IMR-90 (cell line): ENCODE measurements at regions not wholly inside any gene's neighbourhood (a gene's known extent, or its start where the extent isn't known, plus 50 kb on each side); places are given as distances from the start of the nearest gene placed in this dataset.

Experiments
- ATAC-seq: fragments of 200-7000 bp; cut with Tn5 transposase; 2 replicates; pipeline ENCODE4 v1.9.1; 2020; ENCODE audit warnings: low read depth, mild to moderate bottlenecking, moderate library complexity
- BruUV-seq: library from RNA; stranded (reverse); fragments of 400-500 nt; replicated peaks from 2 replicates; lab custom pipeline; 2021; lab: Mats Ljungman, UMichigan
- CTCF ChIA-PET: fragments of 300-600 bp; formaldehyde crosslinking; extraction: SDS; loops from one replicate; lab custom pipeline; 2021; ENCODE audit warnings: antibody characterized with exemption; lab: Yijun Ruan, JAX
- POLR2A ChIA-PET: fragments of 300-600 bp; sonication (Branson Sonifier 250); formaldehyde crosslinking; loops from one replicate; lab custom pipeline; 2022; ENCODE audit warnings: antibody characterized with exemption; ENCODE audit not compliant: unreplicated experiment; lab: Charles Lee
- DNase-seq: peaks from one replicate; pipeline ENCODE4 v3.0.0; 2013
- H2AFZ ChIP-seq: replicated peaks from 2 replicates; pipeline ENCODE3; 2013; ENCODE audit warnings: low read length, mild to moderate bottlenecking; ENCODE audit not compliant: poor library complexity
- H2AK5ac ChIP-seq: 2 replicates; pipeline ENCODE4 v1.6.1; 2013; ENCODE audit warnings: low read depth, low read length, inconsistent platforms
- H2AK9ac ChIP-seq: replicated peaks from 2 replicates; pipeline ENCODE3; 2013; ENCODE audit warnings: mild to moderate bottlenecking, low read depth, low read length, moderate library complexity; ENCODE audit not compliant: poor library complexity
- H2BK120ac ChIP-seq: 2 replicates; pipeline ENCODE4 v1.6.1; 2013; ENCODE audit warnings: low read depth, low read length, inconsistent platforms
- H2BK15ac ChIP-seq: 3 replicates; pipeline ENCODE4 v1.6.1; 2013; ENCODE audit warnings: low read depth, low read length, inconsistent platforms
- H2BK20ac ChIP-seq: 2 replicates; pipeline ENCODE4 v1.6.1; 2013; ENCODE audit warnings: low read depth, mild to moderate bottlenecking, inconsistent platforms, low read length, moderate library complexity
- H2BK5ac ChIP-seq: 2 replicates; pipeline ENCODE4 v1.6.1; 2013; ENCODE audit warnings: mild to moderate bottlenecking, low read depth, low read length, inconsistent platforms; ENCODE audit not compliant: poor library complexity, severe bottlenecking
- H3K14ac ChIP-seq: replicated peaks from 2 replicates; pipeline ENCODE4 v1.6.1; 2013; ENCODE audit warnings: low read depth, low read length, inconsistent platforms
- H3K18ac ChIP-seq: 2 replicates; pipeline ENCODE4 v1.6.1; 2013; ENCODE audit warnings: low read depth, low read length, control low read depth
- H3K23ac ChIP-seq: 2 replicates; pipeline ENCODE4 v1.6.1; 2013; ENCODE audit warnings: low read depth, low read length, inconsistent platforms
- H3K27ac ChIP-seq: 2 replicates; pipeline ENCODE4 v1.5.1; 2013; ENCODE audit warnings: mild to moderate bottlenecking, control low read depth, low read length; ENCODE audit not compliant: insufficient read depth
- H3K27me3 ChIP-seq: 2 replicates; pipeline ENCODE4 v1.6.1; 2013; ENCODE audit warnings: low read length; ENCODE audit not compliant: control insufficient read depth, insufficient read depth
- H3K36me3 ChIP-seq: 2 replicates; pipeline ENCODE4 v1.6.1; 2013; ENCODE audit warnings: low read length, mixed read lengths; ENCODE audit not compliant: control insufficient read depth, insufficient read depth
- H3K4ac ChIP-seq: 2 replicates; pipeline ENCODE4 v1.6.1; 2013; ENCODE audit warnings: low read depth, low read length, inconsistent platforms
- H3K4me1 ChIP-seq: 2 replicates; pipeline ENCODE4 v1.6.1; 2013; ENCODE audit warnings: low read length, mixed read lengths; ENCODE audit not compliant: control insufficient read depth, insufficient read depth
- H3K4me2 ChIP-seq: 2 replicates; pipeline ENCODE4 v1.6.1; 2013; ENCODE audit warnings: low read depth, mild to moderate bottlenecking, control low read depth, low read length, moderate library complexity
- H3K4me3 ChIP-seq: 2 replicates; pipeline ENCODE4 v1.5.1; 2013; ENCODE audit warnings: low read depth, mild to moderate bottlenecking, control low read depth, low read length, moderate library complexity; ENCODE audit not compliant: insufficient read depth
- H3K56ac ChIP-seq: 2 replicates; pipeline ENCODE4 v1.6.1; 2013; ENCODE audit warnings: low read length, inconsistent platforms; ENCODE audit not compliant: insufficient read depth; ENCODE audit errors: extremely low read depth
- H3K79me1 ChIP-seq, 2 experiments: 2 replicates each; pipeline ENCODE4 v1.6.1; 2013; ENCODE audit warnings: low read length in 2 of 2, inconsistent platforms in 1 of 2, low read depth in 1 of 2
- H3K9ac ChIP-seq: 2 replicates; pipeline ENCODE4 v1.6.1; 2013; ENCODE audit warnings: low read depth, low read length, control low read depth
- H3K9me1 ChIP-seq: 2 replicates; pipeline ENCODE4 v1.6.1; 2013; ENCODE audit warnings: low read length, inconsistent platforms; ENCODE audit not compliant: insufficient read depth
- H3K9me3 ChIP-seq: 2 replicates; pipeline ENCODE4 v1.6.1; 2013; ENCODE audit warnings: low read length; ENCODE audit not compliant: control insufficient read depth, insufficient read depth
- H4K20me1 ChIP-seq: 2 replicates; pipeline ENCODE4 v1.6.1; 2013; ENCODE audit warnings: low read length, inconsistent platforms; ENCODE audit not compliant: insufficient read depth
- H4K5ac ChIP-seq: 2 replicates; pipeline ENCODE4 v1.6.1; 2013; ENCODE audit warnings: mild to moderate bottlenecking, low read depth, low read length, control low read depth
- H4K8ac ChIP-seq, 2 experiments: 2 replicates each; pipeline ENCODE4 v1.6.1; 2013; ENCODE audit warnings: low read depth in 2 of 2, low read length in 2 of 2, control low read depth in 1 of 2, inconsistent platforms in 1 of 2
- H4K91ac ChIP-seq: 2 replicates; pipeline ENCODE4 v1.6.1; 2013; ENCODE audit warnings: low read depth, low read length, inconsistent platforms; ENCODE audit not compliant: insufficient read depth
- BHLHE40 ChIP-seq: fragments of 150-350 bp; IDR thresholded peaks from 2 replicates; pipeline ENCODE4 v1.6.1; 2016; ENCODE audit warnings: mild to moderate bottlenecking, low read depth, low read length
- RAD21 ChIP-seq: IDR thresholded peaks from 2 replicates; pipeline ENCODE4 v1.6.1; 2012; ENCODE audit warnings: low read length, improper control_type of control experiment
- RCOR1 ChIP-seq: IDR thresholded peaks from 2 replicates; pipeline ENCODE4 v1.6.1; 2012; ENCODE audit warnings: mild to moderate bottlenecking, low read length, improper control_type of control experiment; ENCODE audit not compliant: insufficient replicate concordance
- whole genome bisulfite sequencing, 2 experiments: methylation state at CpG; one replicate each; pipeline versions ENCODE4 v1.1.5 to v1.1.7; 2013; ENCODE audit warnings: missing lambda C conversion rate in 2 of 2; ENCODE audit not compliant: insufficient read length in 1 of 2; ENCODE audit errors: extremely low coverage in 2 of 2; 5-methylcytosine and 5-hydroxymethylcytosine counted together
- dilution Hi-C: fragments of 300-500 bp; cut with HindIII; formaldehyde crosslinking; loops from one replicate; pipeline ENCODE4 v1.14.3; 2018; ENCODE audit warnings: low sequenced_read_pairs; ENCODE audit not compliant: unreplicated experiment
- in situ Hi-C: fragments of 300-500 bp; cut with MboI; formaldehyde crosslinking; loops from 3 replicates; pipeline ENCODE4 v1.14.3; 2019; ENCODE audit warnings: low sequenced_read_pairs, inconsistent platforms, mixed read lengths
- intact Hi-C: fragments of 100-400 bp; cut with micrococcal nuclease; formaldehyde crosslinking; loops from 2 replicates; pipeline ENCODE4 v1.10.0; 2022

- H3K4ac ChIP-seq, result no peak overlapping the region
- no peak overlapping the region for H3K27ac ChIP-seq
- no peak overlapping the region for H2AK5ac ChIP-seq
- 78% methylated on average over 9 of the region's 14 CpGs; no CpG with 5 or more reads in 1 of the 2 experiments for WGBS, 2 experiments
- intact Hi-C loops (loop anchor here (10.0 kb wide), 2 partner anchors 141 to 301 kb away; no protein-coding TSS in a partner anchor), dilution Hi-C loops (no loop called here), in situ Hi-C loops (no loop called here)
- no peak overlapping the region for H3K4me3 ChIP-seq
- H3K14ac ChIP-seq, result no peak overlapping the region
- no peak overlapping the region for H2BK5ac ChIP-seq
- CTCF ChIA-PET, result no interaction called here
- no peak overlapping the region for H2BK120ac ChIP-seq
- H3K4me2 ChIP-seq, result no peak overlapping the region
- H3K23ac ChIP-seq, result no peak overlapping the region
- H2BK15ac ChIP-seq, result no peak overlapping the region
- H3K4me1 ChIP-seq, result no peaks in the 10 kb centered on the region
- H3K9me3 ChIP-seq, result no peaks in the 10 kb centered on the region
- no peak overlapping the region for H3K56ac ChIP-seq
- H3K9me1 ChIP-seq, result no peaks in the 10 kb centered on the region
- no peak overlapping the region for H2AK9ac ChIP-seq
- H4K91ac ChIP-seq, result no peak overlapping the region
- no peak overlapping the region for H4K5ac ChIP-seq
- no peaks in the 10 kb centered on the region for H4K20me1 ChIP-seq
- peaks cover 13% of the 10 kb centered on the region for H3K27me3 ChIP-seq
- TF ChIP-seq RAD21, result no peak
- TF ChIP-seq RCOR1, result no peak
- TF ChIP-seq BHLHE40, result no peak
- DNase-seq, result no peak
- ATAC-seq, result no peak
- no peak overlapping the region for H3K18ac ChIP-seq
- no peaks in the 10 kb centered on the region for H3K36me3 ChIP-seq
- no peak overlapping the region for H2AFZ ChIP-seq
- H3K9ac ChIP-seq, result no peak overlapping the region
- POLR2A ChIA-PET, result interaction anchor here (0.7 kb wide), 1 partner anchor 487 kb away, joined by 3 read pairs; the partner anchor contains the start of gene FOXL1
- no TSS peak for BruUV-seq
- no peak overlapping the region; the same call in 1 of the 2 replicates for H2BK20ac ChIP-seq
- H3K79me1 ChIP-seq, result no peaks in the 10 kb centered on the region
- no peak overlapping the region for H4K8ac ChIP-seq
Observed at GRCh38 chr16:87065446-87066132, 251.6 kb downstream of the C16orf95 start.
